ENCODE measurements at regions not wholly inside any gene's neighbourhood (a gene's known extent, or its start where the extent isn't known, plus 50 kb on each side); places are given as distances from the start of the nearest gene placed in this dataset.

DNA sequence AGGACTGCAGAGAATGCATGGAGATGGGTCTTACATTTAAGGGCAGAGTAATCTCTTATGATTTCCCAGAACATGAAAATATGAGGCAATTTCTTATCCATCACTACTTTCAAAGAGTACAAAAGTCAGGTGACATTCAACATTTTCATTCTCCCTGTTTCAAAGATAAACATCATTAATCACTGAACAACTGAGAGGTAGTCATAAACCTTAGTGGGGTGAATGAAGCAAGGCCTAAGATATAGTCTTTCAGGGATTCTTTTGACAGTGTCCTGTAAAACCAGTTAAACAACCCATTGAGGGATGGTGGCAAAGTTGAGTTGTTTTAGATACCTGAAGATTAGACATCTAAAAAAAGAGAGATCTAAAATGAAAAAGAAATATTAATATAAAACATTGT is 271.6 kb upstream of the CBLB start:
- TF ChIP-seq, protein P1, sequence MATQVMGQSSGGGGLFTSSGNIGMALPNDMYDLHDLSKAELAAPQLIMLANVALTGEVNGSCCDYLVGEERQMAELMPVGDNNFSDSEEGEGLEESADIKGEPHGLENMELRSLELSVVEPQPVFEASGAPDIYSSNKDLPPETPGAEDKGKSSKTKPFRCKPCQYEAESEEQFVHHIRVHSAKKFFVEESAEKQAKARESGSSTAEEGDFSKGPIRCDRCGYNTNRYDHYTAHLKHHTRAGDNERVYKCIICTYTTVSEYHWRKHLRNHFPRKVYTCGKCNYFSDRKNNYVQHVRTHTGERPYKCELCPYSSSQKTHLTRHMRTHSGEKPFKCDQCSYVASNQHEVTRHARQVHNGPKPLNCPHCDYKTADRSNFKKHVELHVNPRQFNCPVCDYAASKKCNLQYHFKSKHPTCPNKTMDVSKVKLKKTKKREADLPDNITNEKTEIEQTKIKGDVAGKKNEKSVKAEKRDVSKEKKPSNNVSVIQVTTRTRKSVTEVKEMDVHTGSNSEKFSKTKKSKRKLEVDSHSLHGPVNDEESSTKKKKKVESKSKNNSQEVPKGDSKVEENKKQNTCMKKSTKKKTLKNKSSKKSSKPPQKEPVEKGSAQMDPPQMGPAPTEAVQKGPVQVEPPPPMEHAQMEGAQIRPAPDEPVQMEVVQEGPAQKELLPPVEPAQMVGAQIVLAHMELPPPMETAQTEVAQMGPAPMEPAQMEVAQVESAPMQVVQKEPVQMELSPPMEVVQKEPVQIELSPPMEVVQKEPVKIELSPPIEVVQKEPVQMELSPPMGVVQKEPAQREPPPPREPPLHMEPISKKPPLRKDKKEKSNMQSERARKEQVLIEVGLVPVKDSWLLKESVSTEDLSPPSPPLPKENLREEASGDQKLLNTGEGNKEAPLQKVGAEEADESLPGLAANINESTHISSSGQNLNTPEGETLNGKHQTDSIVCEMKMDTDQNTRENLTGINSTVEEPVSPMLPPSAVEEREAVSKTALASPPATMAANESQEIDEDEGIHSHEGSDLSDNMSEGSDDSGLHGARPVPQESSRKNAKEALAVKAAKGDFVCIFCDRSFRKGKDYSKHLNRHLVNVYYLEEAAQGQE (IDR thresholded peaks at IDR 0.05; ENCODE audit: unreplicated experiment): no peak
- TF ChIP-seq EZH2phosphoT487 (IDR thresholded peaks at IDR 0.05; ENCODE audit: unreplicated experiment): no peak
- no peak for TF ChIP-seq JUNB (IDR thresholded peaks at IDR 0.05; ENCODE audit: unreplicated experiment)
- TF ChIP-seq CREB1 (CRISPR knock-in tag; IDR thresholded peaks at IDR 0.05; ENCODE audit: low read depth): no peak

All from GM23338 (cell line).